Esophagus muscularis mucosa (tissue), 4 donors: ENCODE measurements at regions not wholly inside any gene's neighbourhood (a gene's known extent, or its start where the extent isn't known, plus 50 kb on each side); places are given as distances from the start of the nearest gene placed in this dataset.

Source experiments
- EP300 ChIP-seq: sonication (generic); formaldehyde crosslinking; IDR thresholded peaks from one replicate; pipeline ENCODE4 v1.6.1; 2017; ENCODE audit warnings: antibody characterized with exemption
- POLR2A ChIP-seq: fragments of 450-650 bp; IDR thresholded peaks from one replicate; pipeline ENCODE4 v1.6.1; 2017; ENCODE audit warnings: antibody characterized with exemption, moderate library complexity, mild to moderate bottlenecking, low read depth
- POLR2AphosphoS5 ChIP-seq, 2 donors: sonication (generic); formaldehyde crosslinking; IDR thresholded peaks; one replicate each; pipeline ENCODE4 v1.6.1; 2017; ENCODE audit warnings: antibody characterized with exemption in 2 of 2
- TF ChIP-seq, protein P1 (sequence below), 3 experiments: fragments of 200-600 bp in 2 of 3; fragments of 450-650 bp in 1 of 3; sonication (generic) in 2 of 3; IDR thresholded peaks; one replicate each; pipeline ENCODE4 v1.5.1; 2017 to 2019; ENCODE audit warnings: antibody characterized with exemption in 3 of 3, mild to moderate bottlenecking in 2 of 3, moderate library complexity in 1 of 3

DNA sequence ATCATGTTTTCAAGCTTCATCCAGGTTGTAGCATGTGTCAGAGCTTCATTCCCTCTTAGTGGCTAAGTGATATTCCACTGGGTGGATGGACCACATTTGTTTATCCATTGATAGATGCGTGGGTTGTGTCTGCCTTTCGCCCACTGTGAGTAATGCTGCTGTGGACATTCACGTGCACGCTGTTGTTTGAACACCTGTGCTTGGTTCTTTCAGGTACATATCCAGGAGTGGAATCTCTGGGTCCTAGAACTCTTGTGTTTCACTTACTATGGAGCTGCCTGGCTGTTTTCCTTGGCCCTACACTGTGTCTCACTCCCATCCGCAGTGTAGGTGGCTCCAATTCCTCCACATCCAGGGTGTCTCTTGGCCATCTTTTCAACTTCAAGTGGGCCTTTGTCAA lies 224.2 kb downstream of the C16orf95 start:
- TF ChIP-seq POLR2A: no peak
- TF ChIP-seq, protein P1, sequence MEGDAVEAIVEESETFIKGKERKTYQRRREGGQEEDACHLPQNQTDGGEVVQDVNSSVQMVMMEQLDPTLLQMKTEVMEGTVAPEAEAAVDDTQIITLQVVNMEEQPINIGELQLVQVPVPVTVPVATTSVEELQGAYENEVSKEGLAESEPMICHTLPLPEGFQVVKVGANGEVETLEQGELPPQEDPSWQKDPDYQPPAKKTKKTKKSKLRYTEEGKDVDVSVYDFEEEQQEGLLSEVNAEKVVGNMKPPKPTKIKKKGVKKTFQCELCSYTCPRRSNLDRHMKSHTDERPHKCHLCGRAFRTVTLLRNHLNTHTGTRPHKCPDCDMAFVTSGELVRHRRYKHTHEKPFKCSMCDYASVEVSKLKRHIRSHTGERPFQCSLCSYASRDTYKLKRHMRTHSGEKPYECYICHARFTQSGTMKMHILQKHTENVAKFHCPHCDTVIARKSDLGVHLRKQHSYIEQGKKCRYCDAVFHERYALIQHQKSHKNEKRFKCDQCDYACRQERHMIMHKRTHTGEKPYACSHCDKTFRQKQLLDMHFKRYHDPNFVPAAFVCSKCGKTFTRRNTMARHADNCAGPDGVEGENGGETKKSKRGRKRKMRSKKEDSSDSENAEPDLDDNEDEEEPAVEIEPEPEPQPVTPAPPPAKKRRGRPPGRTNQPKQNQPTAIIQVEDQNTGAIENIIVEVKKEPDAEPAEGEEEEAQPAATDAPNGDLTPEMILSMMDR (IDR thresholded peaks at IDR 0.05): no peak
- no peak for TF ChIP-seq EP300
- TF ChIP-seq POLR2AphosphoS5 (IDR thresholded peaks at IDR 0.05): no peak
